ENCODE measurements at regions not wholly inside any gene's neighbourhood (a gene's known extent, or its start where the extent isn't known, plus 50 kb on each side); places are given as distances from the start of the nearest gene placed in this dataset.

DNA sequence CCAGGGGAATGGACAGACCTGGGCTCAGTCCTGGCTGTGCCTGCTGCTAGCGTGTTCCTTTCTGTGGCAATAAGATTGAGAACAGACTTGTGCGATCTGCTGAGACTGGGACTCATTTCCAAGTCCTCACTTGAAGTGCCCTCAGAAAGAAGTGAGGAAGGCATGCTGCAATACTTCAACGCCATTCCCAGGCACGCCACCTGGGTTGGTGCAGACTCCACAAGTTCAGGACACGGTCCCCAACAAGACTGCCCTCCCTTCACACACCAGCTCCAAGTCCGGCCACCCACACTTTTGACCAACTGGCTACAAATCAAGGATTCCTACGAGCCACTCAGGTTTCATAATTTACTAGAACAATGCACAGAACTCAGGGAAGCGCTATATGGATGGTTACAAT is 391.8 kb upstream of the SULF2 start:
- TF ChIP-seq FOXA1 (IDR thresholded peaks at IDR 0.05) (no peak), SP1 (IDR thresholded peaks at IDR 0.05) (no peak), TARDBP (IDR thresholded peaks at IDR 0.05) (no peak), HDGF (IDR thresholded peaks at IDR 0.05; ENCODE audit: borderline replicate concordance) (no peak), CTBP1 (IDR thresholded peaks at IDR 0.05; ENCODE audit: borderline replicate concordance) (no peak), FOXM1 (IDR thresholded peaks at IDR 0.05; ENCODE audit: borderline replicate concordance) (no peak), BHLHE40 (IDR thresholded peaks at IDR 0.05; ENCODE audit: borderline replicate concordance) (no peak), SUZ12 (IDR thresholded peaks at IDR 0.05) (no peak)

All from HEK293T (cell line).